ENCODE measurements at regions not wholly inside any gene's neighbourhood (a gene's known extent, or its start where the extent isn't known, plus 50 kb on each side); places are given as distances from the start of the nearest gene placed in this dataset.

- TF ChIP-seq CTCF (IDR thresholded peaks at IDR 0.05) (no peak), POLR2A (IDR thresholded peaks at IDR 0.05) (no peak)
Observed at GRCh38 chrY:7325531-7325930, 414.0 kb upstream of the AMELY start.
